GM12878 (cell line): ENCODE measurements at regions not wholly inside any gene's neighbourhood (a gene's known extent, or its start where the extent isn't known, plus 50 kb on each side); places are given as distances from the start of the nearest gene placed in this dataset.
A peak's percentile ranks its signal among the peaks of the same experiment; 100 is the strongest.

Experiments
- ATF7 ChIP-seq: fragments of 450-650 bp; IDR thresholded peaks from 2 replicates; pipeline ENCODE4 v1.6.1; 2016; ENCODE audit warnings: low read depth, mild to moderate bottlenecking
- CREM ChIP-seq: IDR thresholded peaks from 2 replicates; pipeline ENCODE4 v1.6.1; 2014; ENCODE audit warnings: antibody characterized with exemption, low read depth
- EED ChIP-seq: sonication (generic); IDR thresholded peaks from 2 replicates; pipeline ENCODE4 v1.6.1; 2016; ENCODE audit warnings: antibody characterized with exemption, low read depth
- EP300 ChIP-seq, 2 experiments: fragments of 150-350 bp in 1 of 2; IDR thresholded peaks; 2 replicates each; pipeline ENCODE4 v1.6.1; 2011 to 2012; ENCODE audit warnings: low read depth in 2 of 2, low read length in 2 of 2, borderline replicate concordance in 1 of 2, improper control_type of control experiment in 1 of 2, inconsistent platforms in 1 of 2; ENCODE audit not compliant: control insufficient read depth in 1 of 2
- IKZF1 ChIP-seq: fragments of 450-650 bp; conservative IDR thresholded peaks from 2 replicates; pipeline ENCODE4 v1.6.1; 2017; ENCODE audit warnings: antibody characterized with exemption, mild to moderate bottlenecking
- IKZF2 ChIP-seq, 2 experiments: fragments of 450-650 bp; IDR thresholded peaks; 2 replicates each; pipeline ENCODE4 v1.6.1; 2017; ENCODE audit warnings: mild to moderate bottlenecking in 2 of 2, moderate library complexity in 2 of 2
- MTA2 ChIP-seq: fragments of 450-650 bp; IDR thresholded peaks from 2 replicates; pipeline ENCODE4 v1.6.1; 2016; ENCODE audit warnings: low read depth, mild to moderate bottlenecking, moderate library complexity
- NFIC ChIP-seq: IDR thresholded peaks from 2 replicates; pipeline ENCODE4 v1.6.1; 2012; ENCODE audit warnings: low read depth, mild to moderate bottlenecking, inconsistent platforms, low read length, moderate library complexity
- POU2F2 ChIP-seq: IDR thresholded peaks from 3 replicates; pipeline ENCODE4 v1.6.1; 2011; ENCODE audit warnings: low read depth, mild to moderate bottlenecking, low read length, borderline replicate concordance
- RAD21 ChIP-seq: IDR thresholded peaks from 2 replicates; pipeline ENCODE4 v1.6.1; 2011; ENCODE audit warnings: mild to moderate bottlenecking, low read depth, low read length, moderate library complexity; ENCODE audit not compliant: insufficient read depth
- SPI1 ChIP-seq: IDR thresholded peaks from 2 replicates; pipeline ENCODE4 v1.6.1; 2011; ENCODE audit warnings: low read depth, mild to moderate bottlenecking, low read length, moderate library complexity, borderline replicate concordance; ENCODE audit not compliant: insufficient read depth
- TCF7 ChIP-seq: IDR thresholded peaks from 2 replicates; pipeline ENCODE4 v1.6.1; 2014; ENCODE audit warnings: antibody characterized with exemption, borderline replicate concordance
- USF2 ChIP-seq: IDR thresholded peaks from 2 replicates; pipeline ENCODE4 v1.6.1; 2011; ENCODE audit warnings: low read depth, low read length, improper control_type of control experiment, borderline replicate concordance
- WRNIP1 ChIP-seq: IDR thresholded peaks from 2 replicates; pipeline ENCODE4 v1.6.1; 2011; ENCODE audit warnings: low read depth, low read length, improper control_type of control experiment, borderline replicate concordance
- ZNF592 ChIP-seq: fragments of 450-650 bp; IDR thresholded peaks from 2 replicates; pipeline ENCODE4 v1.6.1; 2017; ENCODE audit warnings: mild to moderate bottlenecking, moderate library complexity
- TF ChIP-seq, protein P1 (sequence below): fragments of 450-650 bp; IDR thresholded peaks from 2 replicates; pipeline ENCODE4 v1.6.1; 2014; ENCODE audit warnings: mild to moderate bottlenecking

DNA sequence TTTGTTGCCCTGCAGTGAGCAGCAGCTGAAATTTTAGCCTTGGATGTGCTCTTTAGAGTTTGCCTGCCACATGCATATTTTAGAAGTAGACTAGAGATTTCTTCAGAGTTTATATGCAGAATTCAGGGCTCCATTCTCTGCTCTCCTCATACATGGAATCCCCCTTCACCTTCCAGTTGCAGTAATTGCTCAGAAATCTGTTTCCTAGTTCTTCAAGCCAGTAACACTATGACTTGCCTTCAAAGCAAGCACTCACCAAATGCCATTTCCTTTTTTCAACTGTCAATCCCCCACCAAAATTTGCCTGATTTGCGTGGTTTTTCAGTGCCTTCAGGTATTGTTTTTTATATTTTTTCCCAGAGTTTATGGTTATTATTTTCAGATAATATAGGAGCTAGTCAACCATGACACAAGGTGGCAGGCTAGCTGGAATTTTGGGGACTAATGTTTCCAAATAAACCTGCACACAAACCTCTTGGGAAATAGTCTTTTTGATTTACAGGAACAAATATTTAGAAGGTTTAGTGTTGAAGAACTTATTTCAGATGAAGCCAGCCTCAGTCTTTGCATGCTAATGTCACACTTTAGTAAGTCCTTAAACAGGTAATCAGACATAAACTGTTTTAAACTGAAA is 79.2 kb downstream of the ASCL1 start (continued):
- TF ChIP-seq ZNF592 (no peak), NFIC (peak; percentile 87), CREM (peak; percentile 66; the same call in 1 of the 2 replicates), ATF7 (0 out of 2 replicates have a peak, but pooled peaks have one; percentile 12), EP300 (IDR thresholded peaks at IDR 0.05; ENCODE audit: borderline replicate concordance in 1 of 2, control insufficient read depth in 1 of 2, low read depth in 2 of 2, low read length in 2 of 2) (peak in 1 of 2 experiments; percentile 60; a peak in 1 of 4 replicates), EED (peak; percentile 71), RAD21 (no peak), IKZF1 (peak; percentile 36; the same call in 1 of the 2 replicates), TCF7 (peak; percentile 94), USF2 (no peak), IKZF2 (IDR thresholded peaks at IDR 0.05) (peak; percentile 71 to 76), MTA2 (peak; percentile 81), WRNIP1 (no peak), POU2F2 (peak; percentile 80; the same call in 2 of the 3 replicates), SPI1 (peak; percentile 79; the same call in 1 of the 2 replicates)
- TF ChIP-seq, protein P1, sequence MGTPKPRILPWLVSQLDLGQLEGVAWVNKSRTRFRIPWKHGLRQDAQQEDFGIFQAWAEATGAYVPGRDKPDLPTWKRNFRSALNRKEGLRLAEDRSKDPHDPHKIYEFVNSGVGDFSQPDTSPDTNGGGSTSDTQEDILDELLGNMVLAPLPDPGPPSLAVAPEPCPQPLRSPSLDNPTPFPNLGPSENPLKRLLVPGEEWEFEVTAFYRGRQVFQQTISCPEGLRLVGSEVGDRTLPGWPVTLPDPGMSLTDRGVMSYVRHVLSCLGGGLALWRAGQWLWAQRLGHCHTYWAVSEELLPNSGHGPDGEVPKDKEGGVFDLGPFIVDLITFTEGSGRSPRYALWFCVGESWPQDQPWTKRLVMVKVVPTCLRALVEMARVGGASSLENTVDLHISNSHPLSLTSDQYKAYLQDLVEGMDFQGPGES: no peak
- TF ChIP-seq, all 136 proteins: peak for 24
